Muscle of leg (tissue), 3 donors: ENCODE measurements at regions not wholly inside any gene's neighbourhood (a gene's known extent, or its start where the extent isn't known, plus 50 kb on each side); places are given as distances from the start of the nearest gene placed in this dataset.

Experiments used
- DNase-seq: peaks from one replicate; pipeline ENCODE4 v3.0.0; 2013
- H3K27ac ChIP-seq: one replicate; pipeline ENCODE4 v1.5.1; 2013; ENCODE audit warnings: mild to moderate bottlenecking, low read length, control low read depth
- H3K27me3 ChIP-seq: one replicate; pipeline ENCODE4 v1.6.1; 2013; ENCODE audit warnings: low read length; ENCODE audit not compliant: control insufficient read depth, insufficient read depth
- H3K36me3 ChIP-seq: one replicate; pipeline ENCODE4 v1.6.1; 2013; ENCODE audit warnings: low read length; ENCODE audit not compliant: control insufficient read depth, insufficient read depth
- H3K4me1 ChIP-seq: one replicate; pipeline ENCODE4 v1.6.1; 2013; ENCODE audit warnings: low read length; ENCODE audit not compliant: control insufficient read depth, insufficient read depth
- H3K4me3 ChIP-seq: one replicate; pipeline ENCODE4 v1.5.1; 2013; ENCODE audit warnings: low read length, control low read depth
- H3K9me3 ChIP-seq: replicated peaks from 2 replicates; pipeline ENCODE4 v1.6.1; 2013; ENCODE audit warnings: low read depth, low read length; ENCODE audit not compliant: control insufficient read depth
- WGBS: methylation state at CpG from one replicate; pipeline ENCODE4 v1.1.5; 2013; ENCODE audit warnings: missing lambda C conversion rate; ENCODE audit not compliant: insufficient coverage; 5-methylcytosine and 5-hydroxymethylcytosine counted together

DNA sequence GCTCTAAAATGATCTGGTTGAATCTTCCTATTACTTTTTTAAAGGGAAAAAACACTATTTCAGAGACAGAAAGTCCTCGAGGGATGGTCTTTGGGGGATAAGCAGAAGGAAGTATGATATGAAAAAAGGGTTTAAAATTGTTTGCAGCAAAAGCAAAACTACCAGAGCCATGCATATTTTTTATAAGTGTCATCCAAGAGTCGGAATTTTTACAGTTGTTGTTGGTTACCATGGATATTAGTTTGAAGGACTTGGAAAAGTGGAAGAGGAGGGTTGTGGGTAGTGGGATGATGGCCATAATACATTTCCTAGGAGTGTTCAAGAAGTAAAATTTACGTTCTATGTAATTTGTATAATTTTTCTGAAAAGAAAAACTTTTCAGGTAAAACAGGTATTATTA lies 134.4 kb downstream of the PCDH7 start:
- Histone ChIP-seq H3K36me3 (no peaks in the 10 kb centered on the region), H3K9me3 (no peaks in the 10 kb centered on the region), H3K4me3 (no peak overlapping the region), H3K27ac (peak overlapping the region; percentile 54), H3K4me1 (no peaks in the 10 kb centered on the region), H3K27me3 (no peaks in the 10 kb centered on the region)
- DNase-seq = peak; percentile 94
- WGBS = 50% methylated on average over 1 of the region's 3 CpGs

DNA sequence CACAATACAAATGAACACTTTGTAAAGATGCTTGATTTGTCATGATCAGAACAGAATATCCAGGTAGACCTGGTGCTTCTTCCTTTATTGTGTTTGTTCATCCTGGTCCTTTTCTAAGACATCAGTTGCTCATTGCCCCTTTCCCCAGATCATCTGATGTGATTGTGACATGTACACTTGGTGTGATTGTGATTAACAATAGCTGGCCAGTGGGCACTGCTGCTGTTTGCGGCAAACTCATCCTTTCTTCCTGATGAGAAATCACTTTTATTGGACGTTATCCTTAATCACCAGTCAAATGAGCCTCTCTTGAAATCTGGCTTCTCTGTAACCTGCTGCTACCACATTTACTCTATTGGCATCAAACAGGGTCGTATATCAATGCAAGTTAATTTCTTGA lies 135.1 kb downstream of the PCDH7 start:
- no peak overlapping the region for H3K27ac ChIP-seq
- DNase-seq = no peak
- H3K4me3 ChIP-seq = no peak overlapping the region
- no peaks in the 10 kb centered on the region for H3K9me3 ChIP-seq
- WGBS = 100% methylated on average over 1 of the region's 3 CpGs
- H3K36me3 ChIP-seq = no peaks in the 10 kb centered on the region
- no peaks in the 10 kb centered on the region for H3K27me3 ChIP-seq
- no peaks in the 10 kb centered on the region for H3K4me1 ChIP-seq

DNA sequence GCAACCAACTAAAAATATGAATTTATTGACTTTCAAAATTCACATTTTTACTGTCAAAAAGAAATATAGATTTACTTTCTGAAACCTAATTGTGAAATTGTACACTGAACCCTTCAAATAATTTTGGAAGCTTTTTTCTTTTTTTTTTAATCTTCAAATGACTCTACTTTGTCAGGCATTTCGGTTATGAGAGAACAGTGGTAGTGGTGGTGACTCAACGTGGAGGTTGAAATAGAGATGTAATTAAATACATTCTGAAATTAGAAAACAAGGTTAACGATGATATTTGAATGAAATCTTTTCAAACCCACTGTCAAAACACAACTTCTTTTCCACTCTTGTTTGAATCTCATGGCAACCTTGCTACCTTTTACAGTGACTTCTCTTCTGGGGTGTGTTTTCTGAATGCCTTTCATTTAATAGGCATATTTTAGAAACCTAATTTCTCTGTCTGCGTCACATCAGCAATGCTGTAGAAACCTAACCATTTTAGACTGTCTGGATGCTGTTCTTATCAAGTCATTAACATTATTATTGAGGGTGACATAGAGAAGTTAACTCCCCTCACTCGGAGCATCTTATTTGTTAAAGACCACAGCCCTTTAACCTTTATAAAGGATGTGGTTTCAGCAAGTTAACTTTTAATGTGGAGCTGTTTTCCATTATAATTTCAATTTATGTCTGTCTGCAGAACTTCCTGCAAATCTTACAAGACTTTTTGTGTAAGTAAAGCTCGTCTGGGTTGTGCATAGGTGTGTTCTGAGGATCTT lies 136.8 kb downstream of the PCDH7 start:
- Histone ChIP-seq H3K4me3 (no peak overlapping the region), H3K9me3 (no peaks in the 10 kb centered on the region), H3K27ac (no peak overlapping the region), H3K27me3 (no peaks in the 10 kb centered on the region), H3K4me1 (no peaks in the 10 kb centered on the region), H3K36me3 (no peaks in the 10 kb centered on the region)
- DNase-seq = no peak
- WGBS = no CpG with 5 or more reads among the region's 6 CpGs

DNA sequence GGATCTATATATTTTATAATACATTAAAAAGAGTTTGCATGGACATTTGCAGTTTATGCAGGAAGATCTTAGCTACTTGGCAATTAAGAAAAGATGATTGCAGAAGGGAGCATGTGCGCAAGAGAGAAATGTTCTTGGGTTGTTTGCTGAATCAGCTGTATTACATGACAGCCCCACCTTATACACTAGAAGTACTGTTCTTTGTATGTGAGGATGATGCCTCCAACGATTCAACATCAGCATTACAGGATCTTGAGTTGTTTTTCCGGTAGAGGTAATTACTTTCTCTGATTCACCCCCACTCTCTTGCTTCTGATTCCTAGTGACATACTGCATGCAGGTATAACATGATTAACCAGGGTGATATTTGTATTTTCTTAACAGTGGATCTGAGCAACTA lies 140.8 kb downstream of the PCDH7 start:
- Histone ChIP-seq H3K9me3 (no peaks in the 10 kb centered on the region), H3K27ac (no peak overlapping the region), H3K27me3 (no peaks in the 10 kb centered on the region), H3K4me1 (peaks cover 2% of the 10 kb centered on the region), H3K4me3 (no peak overlapping the region), H3K36me3 (no peaks in the 10 kb centered on the region)
- WGBS = no CpG with 5 or more reads among the region's 3 CpGs
- no peak for DNase-seq

DNA sequence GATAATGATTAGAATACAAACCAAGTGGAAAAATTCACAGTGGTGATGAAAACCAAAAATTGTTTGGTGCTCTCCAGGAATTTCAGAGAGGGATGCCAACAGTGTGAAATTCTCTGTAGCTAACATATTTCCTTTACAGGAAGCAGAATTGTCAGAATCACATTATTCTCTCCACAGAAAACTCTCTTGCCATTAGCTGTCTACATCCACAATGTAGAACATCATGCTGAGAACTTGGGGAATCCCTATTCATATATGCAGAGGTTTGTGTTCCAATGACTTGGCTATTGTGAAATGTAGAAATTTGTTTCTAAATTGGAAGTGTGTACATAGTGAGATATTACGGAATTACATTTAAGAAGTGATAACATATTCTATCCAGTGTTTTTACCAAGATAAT lies 142.0 kb downstream of the PCDH7 start:
- H3K4me1 ChIP-seq = peaks cover 2% of the 10 kb centered on the region
- no peaks in the 10 kb centered on the region for H3K36me3 ChIP-seq
- no peak overlapping the region for H3K27ac ChIP-seq
- peak; percentile 35 for DNase-seq
- no peaks in the 10 kb centered on the region for H3K27me3 ChIP-seq
- WGBS = no CpG with 5 or more reads among the region's 1 CpG
- no peaks in the 10 kb centered on the region for H3K9me3 ChIP-seq
- H3K4me3 ChIP-seq = no peak overlapping the region

DNA sequence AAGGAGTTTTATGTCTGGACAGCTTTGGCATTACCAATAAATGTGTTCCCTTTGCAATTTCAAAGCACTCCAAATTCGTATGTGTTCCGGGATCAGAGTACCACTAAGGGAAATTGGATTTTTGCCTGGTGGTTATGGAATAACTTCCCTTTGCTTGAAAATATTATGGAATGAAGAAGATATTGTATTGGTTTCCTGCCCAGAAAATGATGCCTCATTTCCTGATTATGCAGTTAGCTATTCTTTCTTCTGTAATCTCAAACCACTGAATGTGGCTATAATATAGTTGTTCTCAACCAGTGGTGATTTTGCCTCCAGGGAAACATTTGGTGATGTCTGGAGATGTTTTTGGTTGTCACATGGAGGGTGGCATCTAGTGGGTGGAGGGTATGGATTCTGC lies 142.9 kb downstream of the PCDH7 start:
- no peaks in the 10 kb centered on the region for H3K36me3 ChIP-seq
- peaks cover 2% of the 10 kb centered on the region for H3K4me1 ChIP-seq
- H3K27ac ChIP-seq = peak overlapping the region; percentile 22
- H3K27me3 ChIP-seq = no peaks in the 10 kb centered on the region
- no CpG with 5 or more reads among the region's 2 CpGs for WGBS
- DNase-seq = peak; percentile 91
- no peaks in the 10 kb centered on the region for H3K9me3 ChIP-seq
- H3K4me3 ChIP-seq = no peak overlapping the region

DNA sequence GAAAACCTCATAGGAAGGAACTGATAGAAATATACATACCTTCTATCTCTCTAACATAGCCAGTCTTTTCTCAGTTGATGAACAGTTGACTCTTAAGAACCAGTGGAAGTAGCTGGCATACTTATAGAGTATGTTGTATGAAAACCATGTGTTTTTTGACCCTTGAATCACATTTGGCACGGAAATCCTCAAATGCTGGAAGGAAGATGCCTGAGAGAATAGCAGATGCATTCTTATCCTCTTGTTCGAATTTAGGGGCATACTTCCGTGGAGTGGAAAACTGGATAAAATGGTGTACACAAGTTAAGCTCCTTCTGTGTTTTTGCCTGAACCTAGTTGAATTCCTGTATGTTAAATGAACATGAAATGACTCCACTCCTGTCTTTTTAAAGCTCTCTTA lies 145.5 kb downstream of the PCDH7 start:
- WGBS = 60% methylated on average over 1 of the region's 3 CpGs
- Histone ChIP-seq H3K27me3 (no peaks in the 10 kb centered on the region), H3K9me3 (no peaks in the 10 kb centered on the region), H3K4me3 (no peak overlapping the region), H3K4me1 (peaks cover 2% of the 10 kb centered on the region), H3K27ac (no peak overlapping the region), H3K36me3 (no peaks in the 10 kb centered on the region)
- DNase-seq = peak; percentile 39

DNA sequence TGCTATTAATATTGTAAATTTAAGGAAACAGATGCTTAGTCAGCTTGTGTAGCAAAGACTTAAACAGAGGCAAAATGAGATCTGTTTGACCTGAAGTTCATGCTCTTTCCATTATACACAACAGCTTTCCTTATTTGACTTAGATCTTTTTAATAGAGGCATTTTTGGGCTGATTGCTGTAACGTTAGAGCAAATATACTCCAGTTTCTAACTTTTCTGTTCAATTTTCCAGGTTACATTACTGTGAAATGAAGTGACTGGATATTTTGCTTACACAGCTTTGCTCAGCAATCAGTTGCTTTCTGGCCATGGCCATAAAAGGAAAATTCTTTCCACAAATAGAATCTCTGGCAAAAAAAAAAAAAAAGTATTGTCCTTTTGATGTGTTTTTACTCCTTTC lies 146.2 kb downstream of the PCDH7 start:
- Histone ChIP-seq H3K36me3 (no peaks in the 10 kb centered on the region), H3K9me3 (no peaks in the 10 kb centered on the region), H3K4me3 (no peak overlapping the region), H3K4me1 (peaks cover 2% of the 10 kb centered on the region), H3K27ac (no peak overlapping the region), H3K27me3 (no peaks in the 10 kb centered on the region)
- WGBS = no CpG with 5 or more reads among the region's 1 CpG
- DNase-seq = peak; percentile 66

DNA sequence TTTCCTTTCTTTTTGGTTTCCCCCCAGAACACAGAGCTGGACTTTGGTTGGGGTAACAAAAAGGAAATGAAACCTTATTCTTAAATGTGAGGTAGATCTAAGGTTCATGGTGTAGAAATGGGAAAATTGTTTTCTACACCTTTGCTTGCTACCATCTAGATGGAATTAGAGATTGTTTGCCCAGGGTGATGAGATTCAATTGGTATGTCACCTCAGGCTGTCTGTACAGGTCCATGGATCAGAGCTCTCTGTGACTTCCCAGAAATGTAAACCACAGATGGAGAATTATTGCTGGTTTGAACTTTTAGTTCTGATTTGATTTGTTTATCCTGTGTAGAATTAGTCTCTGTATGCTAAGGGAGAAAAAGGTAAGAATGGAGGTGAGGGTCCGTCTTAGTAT lies 146.7 kb downstream of the PCDH7 start:
- H3K36me3 ChIP-seq = no peaks in the 10 kb centered on the region
- no peaks in the 10 kb centered on the region for H3K27me3 ChIP-seq
- no peak for DNase-seq
- H3K4me3 ChIP-seq = no peak overlapping the region
- no peaks in the 10 kb centered on the region for H3K9me3 ChIP-seq
- peak overlapping the region; percentile 38 for H3K27ac ChIP-seq
- peaks cover 2% of the 10 kb centered on the region for H3K4me1 ChIP-seq
- no CpG with 5 or more reads among the region's 1 CpG for WGBS

DNA sequence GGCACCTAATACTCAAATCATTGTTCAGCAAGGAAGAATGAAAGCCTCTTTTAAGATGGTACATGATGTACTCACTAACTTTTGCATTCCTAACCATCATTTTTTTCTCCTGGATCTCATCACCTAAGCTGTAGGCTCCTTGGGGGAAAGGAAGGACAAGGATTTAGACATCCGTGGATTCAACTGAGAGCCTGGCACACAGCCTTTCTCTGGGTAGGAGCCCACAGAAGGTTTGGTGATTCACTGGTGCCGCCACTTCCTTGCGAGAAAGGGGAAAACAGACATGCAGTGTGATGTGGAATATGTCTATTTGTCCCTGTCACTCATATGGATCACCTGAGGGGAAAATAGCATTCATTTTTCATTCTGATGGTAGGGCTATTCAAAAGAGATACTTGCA lies 147.3 kb downstream of the PCDH7 start:
- DNase-seq = no peak
- no CpG with 5 or more reads among the region's 3 CpGs for whole genome bisulfite sequencing
- Histone ChIP-seq H3K4me3 (no peak overlapping the region), H3K4me1 (peaks cover 2% of the 10 kb centered on the region), H3K9me3 (no peaks in the 10 kb centered on the region), H3K27me3 (no peaks in the 10 kb centered on the region), H3K27ac (no peak overlapping the region), H3K36me3 (no peaks in the 10 kb centered on the region)
